ENCODE measurements at regions not wholly inside any gene's neighbourhood (a gene's known extent, or its start where the extent isn't known, plus 50 kb on each side); places are given as distances from the start of the nearest gene placed in this dataset.
A peak's percentile ranks its signal among the peaks of the same experiment; 100 is the strongest.

- FAIRE-seq: no peak
These were observed 340.1 kb downstream of the MN1 start for GRCh38 chr22:27461470-27461869.

GRCh38 chr22:27462190-27462589, 339.4 kb downstream of the MN1 start:
- Histone ChIP-seq H3K9ac (ENCODE audit: low read length in 3 of 3) (no peak overlapping the region), H3K9me3 (ENCODE audit: control insufficient read depth in 2 of 3, insufficient read depth in 1 of 3, low read length in 3 of 3) (no peaks in the 10 kb centered on the region), H3K4me3 (ENCODE audit: low read length in 3 of 3) (no peak overlapping the region), H3K36me3 (ENCODE audit: control insufficient read depth in 2 of 3, insufficient read depth in 3 of 3, low read length in 3 of 3) (no peaks in the 10 kb centered on the region), H3K4me1 (ENCODE audit: control insufficient read depth in 2 of 3, insufficient read depth in 2 of 3, low read depth in 1 of 3, low read length in 3 of 3) (no peaks in the 10 kb centered on the region), H3K27ac (ENCODE audit: low read depth in 2 of 2, low read length in 2 of 2) (no peak overlapping the region), H3K27me3 (ENCODE audit: control insufficient read depth, insufficient read depth, low read length) (no peaks in the 10 kb centered on the region)
- TF ChIP-seq, protein P1, sequence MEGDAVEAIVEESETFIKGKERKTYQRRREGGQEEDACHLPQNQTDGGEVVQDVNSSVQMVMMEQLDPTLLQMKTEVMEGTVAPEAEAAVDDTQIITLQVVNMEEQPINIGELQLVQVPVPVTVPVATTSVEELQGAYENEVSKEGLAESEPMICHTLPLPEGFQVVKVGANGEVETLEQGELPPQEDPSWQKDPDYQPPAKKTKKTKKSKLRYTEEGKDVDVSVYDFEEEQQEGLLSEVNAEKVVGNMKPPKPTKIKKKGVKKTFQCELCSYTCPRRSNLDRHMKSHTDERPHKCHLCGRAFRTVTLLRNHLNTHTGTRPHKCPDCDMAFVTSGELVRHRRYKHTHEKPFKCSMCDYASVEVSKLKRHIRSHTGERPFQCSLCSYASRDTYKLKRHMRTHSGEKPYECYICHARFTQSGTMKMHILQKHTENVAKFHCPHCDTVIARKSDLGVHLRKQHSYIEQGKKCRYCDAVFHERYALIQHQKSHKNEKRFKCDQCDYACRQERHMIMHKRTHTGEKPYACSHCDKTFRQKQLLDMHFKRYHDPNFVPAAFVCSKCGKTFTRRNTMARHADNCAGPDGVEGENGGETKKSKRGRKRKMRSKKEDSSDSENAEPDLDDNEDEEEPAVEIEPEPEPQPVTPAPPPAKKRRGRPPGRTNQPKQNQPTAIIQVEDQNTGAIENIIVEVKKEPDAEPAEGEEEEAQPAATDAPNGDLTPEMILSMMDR (IDR thresholded peaks at IDR 0.05; ENCODE audit: borderline replicate concordance, extremely low read depth, insufficient read depth): no peak
- DNase-seq: peak in 1 of 5 donors; percentile 35
- FAIRE-seq: no peak
- intact Hi-C loops (cut with DNase I): no loop called here

More at GRCh38 chr22:27461470-27461869, 340.1 kb downstream of the MN1 start:
- Histone ChIP-seq H3K36me3 (ENCODE audit: control insufficient read depth in 2 of 3, insufficient read depth in 3 of 3, low read length in 3 of 3) (no peaks in the 10 kb centered on the region), H3K27me3 (ENCODE audit: control insufficient read depth, insufficient read depth, low read length) (no peaks in the 10 kb centered on the region), H3K9me3 (ENCODE audit: control insufficient read depth in 2 of 3, insufficient read depth in 1 of 3, low read length in 3 of 3) (no peaks in the 10 kb centered on the region), H3K27ac (ENCODE audit: low read depth in 2 of 2, low read length in 2 of 2) (no peak overlapping the region), H3K4me1 (ENCODE audit: control insufficient read depth in 2 of 3, insufficient read depth in 2 of 3, low read depth in 1 of 3, low read length in 3 of 3) (no peaks in the 10 kb centered on the region), H3K4me3 (ENCODE audit: low read length in 3 of 3) (no peak overlapping the region), H3K9ac (ENCODE audit: low read length in 3 of 3) (no peak overlapping the region)
- DNase-seq: no peak
- intact Hi-C loops (cut with DNase I): no loop called here
- TF ChIP-seq, protein P1 (IDR thresholded peaks at IDR 0.05; ENCODE audit: borderline replicate concordance, extremely low read depth, insufficient read depth): no peak

GRCh38 chr22:27463121-27463660, 338.4 kb downstream of the MN1 start:
- no peak for FAIRE-seq
- Histone ChIP-seq H3K4me1 (ENCODE audit: control insufficient read depth in 2 of 3, insufficient read depth in 2 of 3, low read depth in 1 of 3, low read length in 3 of 3) (no peaks in the 10 kb centered on the region), H3K9me3 (ENCODE audit: control insufficient read depth in 2 of 3, insufficient read depth in 1 of 3, low read length in 3 of 3) (no peaks in the 10 kb centered on the region), H3K27ac (ENCODE audit: low read depth in 2 of 2, low read length in 2 of 2) (no peak overlapping the region), H3K27me3 (ENCODE audit: control insufficient read depth, insufficient read depth, low read length) (no peaks in the 10 kb centered on the region), H3K4me3 (ENCODE audit: low read length in 3 of 3) (no peak overlapping the region), H3K9ac (ENCODE audit: low read length in 3 of 3) (no peak overlapping the region), H3K36me3 (ENCODE audit: control insufficient read depth in 2 of 3, insufficient read depth in 3 of 3, low read length in 3 of 3) (no peaks in the 10 kb centered on the region)
- intact Hi-C loops (cut with DNase I): no loop called here
- DNase-seq: no peak
- TF ChIP-seq, protein P1 (IDR thresholded peaks at IDR 0.05; ENCODE audit: borderline replicate concordance, extremely low read depth, insufficient read depth): no peak

DNA sequence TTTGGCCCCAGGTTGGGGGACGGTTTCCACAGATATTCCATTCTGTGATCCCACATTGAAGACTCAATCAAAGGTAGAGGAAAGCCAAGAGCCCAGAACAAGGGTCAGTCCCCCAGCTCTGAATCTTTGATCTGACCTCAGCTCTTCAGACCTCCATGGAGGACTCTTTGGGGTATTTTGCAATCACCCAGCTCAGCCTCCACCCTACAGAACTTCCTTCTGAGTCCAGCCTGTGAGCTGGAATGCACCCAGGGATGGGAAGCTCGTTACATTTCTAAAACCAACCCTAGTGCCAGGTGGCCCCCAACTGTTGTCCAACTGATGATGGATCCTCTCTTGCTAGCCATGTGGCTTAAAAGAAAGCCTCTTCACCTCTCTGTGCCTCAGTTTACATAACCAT, 335.3 kb downstream of the MN1 start:
- Histone ChIP-seq H3K4me1 (ENCODE audit: control insufficient read depth in 2 of 3, insufficient read depth in 2 of 3, low read depth in 1 of 3, low read length in 3 of 3) (no peaks in the 10 kb centered on the region), H3K4me3 (ENCODE audit: low read length in 3 of 3) (no peak overlapping the region), H3K9ac (ENCODE audit: low read length in 3 of 3) (no peak overlapping the region), H3K36me3 (ENCODE audit: control insufficient read depth in 2 of 3, insufficient read depth in 3 of 3, low read length in 3 of 3) (no peaks in the 10 kb centered on the region), H3K27me3 (ENCODE audit: control insufficient read depth, insufficient read depth, low read length) (no peaks in the 10 kb centered on the region), H3K27ac (ENCODE audit: low read depth in 2 of 2, low read length in 2 of 2) (no peak overlapping the region), H3K9me3 (ENCODE audit: control insufficient read depth in 2 of 3, insufficient read depth in 1 of 3, low read length in 3 of 3) (no peaks in the 10 kb centered on the region)
- FAIRE-seq (no peak), DNase-seq (no peak)
- TF ChIP-seq, protein P1 (IDR thresholded peaks at IDR 0.05; ENCODE audit: borderline replicate concordance, extremely low read depth, insufficient read depth): no peak
- intact Hi-C loops (cut with DNase I): no loop called here

All from kidney (tissue), 13 donors.